GM18858 (cell line): ENCODE measurements at regions not wholly inside any gene's neighbourhood (a gene's known extent, or its start where the extent isn't known, plus 50 kb on each side); places are given as distances from the start of the nearest gene placed in this dataset.

Experiments used
- ATAC-seq: cut with Tn5 transposase; IDR thresholded peaks from one replicate; pipeline ENCODE4 v1.9.1; 2021; ENCODE audit not compliant: unreplicated experiment

- no peak for ATAC-seq
Observed at GRCh38 chr1:234940841-234941240, 187.8 kb downstream of the TOMM20 start.

- ATAC-seq = no peak
Observed at GRCh38 chr1:234938924-234939323, 189.7 kb downstream of the TOMM20 start.

- ATAC-seq = no peak
Observed at GRCh38 chr1:234938135-234938534, 190.5 kb downstream of the TOMM20 start.

- ATAC-seq = no peak
Observed at GRCh38 chr1:234936612-234937389, 191.8 kb downstream of the TOMM20 start.

GRCh38 chr1:234934611-234935033 lies 194.0 kb downstream of the TOMM20 start:
- no peak for ATAC-seq

GRCh38 chr1:234933475-234933874 lies 195.2 kb downstream of the TOMM20 start:
- ATAC-seq = peak; percentile 81

- no peak for ATAC-seq
Observed at GRCh38 chr1:234932511-234933430, 195.9 kb downstream of the TOMM20 start.

GRCh38 chr1:234932106-234932505 lies 196.5 kb downstream of the TOMM20 start:
- ATAC-seq = no peak

GRCh38 chr1:234931404-234931973 lies 197.1 kb downstream of the TOMM20 start:
- no peak for ATAC-seq

GRCh38 chr1:234929369-234929768 lies 199.3 kb downstream of the TOMM20 start:
- ATAC-seq = no peak

GRCh38 chr1:234928642-234929041 lies 200.0 kb downstream of the TOMM20 start:
- ATAC-seq = no peak

- ATAC-seq = no peak
Observed at GRCh38 chr1:234927971-234928640, 200.5 kb downstream of the TOMM20 start.

GRCh38 chr1:234927312-234927970 lies 201.2 kb downstream of the TOMM20 start:
- no peak for ATAC-seq

GRCh38 chr1:234926559-234927311 lies 201.9 kb downstream of the TOMM20 start:
- ATAC-seq = peak; percentile 85

- ATAC-seq = no peak
Observed at GRCh38 chr1:234926264-234926558, 202.4 kb downstream of the TOMM20 start.

GRCh38 chr1:234925440-234926263 lies 203.0 kb downstream of the TOMM20 start:
- ATAC-seq = no peak

GRCh38 chr1:234924450-234925355 lies 203.9 kb downstream of the TOMM20 start:
- ATAC-seq = no peak

GRCh38 chr1:234923626-234924025 lies 205.0 kb downstream of the TOMM20 start:
- no peak for ATAC-seq
